ENCODE measurements at regions not wholly inside any gene's neighbourhood (a gene's known extent, or its start where the extent isn't known, plus 50 kb on each side); places are given as distances from the start of the nearest gene placed in this dataset.

GRCh38 chr18:11274144-11274794, 124.9 kb upstream of the PIEZO2 start (continued):
- TF ChIP-seq SMAD9 (CRISPR knock-in tag; IDR thresholded peaks at IDR 0.05), result no peak
- TF ChIP-seq CREM (IDR thresholded peaks at IDR 0.05), result peak; percentile 60
- TF ChIP-seq CREM (CRISPR knock-in tag; IDR thresholded peaks at IDR 0.05), result no peak
- TF ChIP-seq PRDM4 (CRISPR knock-in tag; IDR thresholded peaks at IDR 0.05; ENCODE audit: borderline replicate concordance), result no peak
- TF ChIP-seq ATF5 (CRISPR knock-in tag; IDR thresholded peaks at IDR 0.05; ENCODE audit: low read depth), result no peak
- no peak for TF ChIP-seq MEIS2 (CRISPR knock-in tag; IDR thresholded peaks at IDR 0.05)
- TF ChIP-seq GMEB1 (CRISPR knock-in tag; IDR thresholded peaks at IDR 0.05; ENCODE audit: borderline replicate concordance), result no peak
- TF ChIP-seq ZMAT3 (CRISPR knock-in tag; conservative IDR thresholded peaks at IDR 0.05), result no peak
- TF ChIP-seq ATF4 (CRISPR knock-in tag; IDR thresholded peaks at IDR 0.05), result no peak
- TF ChIP-seq ZNF639 (CRISPR knock-in tag; conservative IDR thresholded peaks at IDR 0.05), result no peak
- no peak for TF ChIP-seq NPAS2 (CRISPR knock-in tag; IDR thresholded peaks at IDR 0.05; ENCODE audit: borderline replicate concordance)
- peak; percentile 46; the same call in 1 of the 2 replicates for TF ChIP-seq SIX4 (CRISPR knock-in tag; IDR thresholded peaks at IDR 0.05)
- TF ChIP-seq THRA (CRISPR knock-in tag; IDR thresholded peaks at IDR 0.05; ENCODE audit: borderline replicate concordance), result peak; percentile 81; the same call in 1 of the 2 replicates
- no peak for TF ChIP-seq TGIF2 (CRISPR knock-in tag; IDR thresholded peaks at IDR 0.05)
- no peak for TF ChIP-seq GRHL1 (CRISPR knock-in tag; conservative IDR thresholded peaks at IDR 0.05)
- TF ChIP-seq STAT5B (CRISPR knock-in tag; IDR thresholded peaks at IDR 0.05), result no peak
- TF ChIP-seq CHD4 (IDR thresholded peaks at IDR 0.05; ENCODE audit: borderline replicate concordance, low read length), result no peak
- no peak; the same call in 1 of the 2 replicates for TF ChIP-seq PHF21A (CRISPR knock-in tag; IDR thresholded peaks at IDR 0.05)
